GM23248 (cell line): ENCODE measurements at regions not wholly inside any gene's neighbourhood (a gene's known extent, or its start where the extent isn't known, plus 50 kb on each side); places are given as distances from the start of the nearest gene placed in this dataset.

ENCODE experiments used
- DNase-seq: peaks from one replicate; pipeline ENCODE4 v3.0.0-alpha.2; 2015
- H2AFZ ChIP-seq: fragments of 200-600 bp; sonication (generic); 2 replicates; pipeline ENCODE4 v1.6.1; 2016; ENCODE audit warnings: antibody characterized with exemption
- H3F3A ChIP-seq: fragments of 200-600 bp; sonication (generic); 2 replicates; pipeline ENCODE4 v1.6.1; 2016; ENCODE audit warnings: mild to moderate bottlenecking, antibody characterized with exemption, mixed run types; ENCODE audit not compliant: insufficient read depth
- H3K27ac ChIP-seq: fragments of 200-600 bp; sonication (generic); 2 replicates; pipeline ENCODE4 v1.5.1; 2016; ENCODE audit warnings: mild to moderate bottlenecking
- H3K27me3 ChIP-seq: fragments of 200-600 bp; sonication (generic); replicated peaks from 2 replicates; pipeline ENCODE4 v1.6.1; 2016; ENCODE audit warnings: mild to moderate bottlenecking; ENCODE audit not compliant: insufficient read depth
- H3K36me3 ChIP-seq: fragments of 200-600 bp; sonication (generic); 2 replicates; pipeline ENCODE4 v1.6.1; 2016; ENCODE audit warnings: low read depth, mild to moderate bottlenecking
- H3K4me1 ChIP-seq: fragments of 200-600 bp; sonication (generic); 2 replicates; pipeline ENCODE4 v1.6.1; 2016; ENCODE audit warnings: mild to moderate bottlenecking; ENCODE audit not compliant: insufficient read depth
- H3K4me2 ChIP-seq: fragments of 200-600 bp; sonication (generic); one replicate; pipeline ENCODE4 v1.6.1; 2016; ENCODE audit warnings: mild to moderate bottlenecking; ENCODE audit not compliant: unreplicated experiment
- H3K4me3 ChIP-seq: fragments of 200-600 bp; sonication (generic); 2 replicates; pipeline ENCODE4 v1.5.1; 2016; ENCODE audit warnings: mild to moderate bottlenecking
- H3K79me2 ChIP-seq: fragments of 200-600 bp; sonication (generic); 2 replicates; pipeline ENCODE4 v1.6.1; 2016; ENCODE audit warnings: mild to moderate bottlenecking; ENCODE audit not compliant: insufficient read depth
- H3K9ac ChIP-seq: fragments of 200-600 bp; sonication (generic); 2 replicates; pipeline ENCODE4 v1.6.1; 2016; ENCODE audit warnings: mild to moderate bottlenecking
- H3K9me2 ChIP-seq: fragments of 200-600 bp; sonication (generic); 2 replicates; pipeline ENCODE4 v1.6.1; 2016; ENCODE audit warnings: mixed run types, mild to moderate bottlenecking, moderate library complexity; ENCODE audit not compliant: insufficient read depth
- H3K9me3 ChIP-seq: fragments of 200-600 bp; sonication (generic); one replicate; pipeline ENCODE4 v1.6.1; 2017; ENCODE audit warnings: low read depth
- H4K20me1 ChIP-seq: fragments of 200-600 bp; sonication (generic); 2 replicates; pipeline ENCODE4 v1.6.0; 2016; ENCODE audit not compliant: insufficient read depth
- EZH2 ChIP-seq: fragments of 200-600 bp; sonication (generic); IDR thresholded peaks from 2 replicates; pipeline ENCODE4 v1.6.1; 2018; ENCODE audit warnings: antibody characterized with exemption, mild to moderate bottlenecking; ENCODE audit not compliant: insufficient read depth, poor library complexity, severe bottlenecking
- EZH2phosphoT487 ChIP-seq: fragments of 200-600 bp; sonication (generic); IDR thresholded peaks from 2 replicates; pipeline ENCODE4 v1.6.1; 2018; ENCODE audit warnings: antibody characterized with exemption, moderate library complexity, mild to moderate bottlenecking, low read depth; ENCODE audit not compliant: insufficient read depth
- WGBS, 2 experiments: methylation state at CpG; one replicate each; pipeline ENCODE4 v1.1.6; 2015 to 2017; ENCODE audit warnings: low lambda C conversion rate in 2 of 2, low coverage in 1 of 2; ENCODE audit errors: missing lambda C conversion rate in 2 of 2; 5-methylcytosine and 5-hydroxymethylcytosine counted together
- in situ Hi-C: fragments of 300-500 bp; cut with MboI; formaldehyde crosslinking; loops from 2 replicates; pipeline ENCODE4 v1.15.0; 2020

GRCh38 chr5:82760856-82761255 is 316.3 kb downstream of the TMEM167A start:
- H3F3A ChIP-seq, result no peaks in the 10 kb centered on the region
- no peaks in the 10 kb centered on the region for H3K4me1 ChIP-seq
- H3K27ac ChIP-seq, result no peak overlapping the region
- no peaks in the 10 kb centered on the region for H3K9me3 ChIP-seq
- H3K4me2 ChIP-seq, result no peak overlapping the region
- no peaks in the 10 kb centered on the region for H3K79me2 ChIP-seq
- TF ChIP-seq EZH2phosphoT487 (no peak), EZH2 (no peak)
- in situ Hi-C loops, result no loop called here
- H3K27me3 ChIP-seq, result no peaks in the 10 kb centered on the region; the same call in 1 of the 2 replicates
- H3K9me2 ChIP-seq, result no peaks in the 10 kb centered on the region
- no peak overlapping the region for H2AFZ ChIP-seq
- H3K36me3 ChIP-seq, result no peaks in the 10 kb centered on the region
- WGBS, 2 experiments, result 60 to 61% methylated on average over 10 of the region's 10 CpGs
- no peak overlapping the region for H3K4me3 ChIP-seq
- H3K9ac ChIP-seq, result no peak overlapping the region
- DNase-seq, result no peak
- H4K20me1 ChIP-seq, result no peaks in the 10 kb centered on the region

GRCh38 chr5:82758881-82759280 is 318.3 kb downstream of the TMEM167A start:
- 37 to 47% methylated on average over 3 of the region's 3 CpGs for WGBS, 2 experiments
- Histone ChIP-seq H3K4me3 (no peak overlapping the region), H4K20me1 (no peaks in the 10 kb centered on the region), H3K36me3 (no peaks in the 10 kb centered on the region), H3K9ac (no peak overlapping the region), H3K9me2 (no peaks in the 10 kb centered on the region), H3K4me1 (no peaks in the 10 kb centered on the region), H3K27ac (no peak overlapping the region), H3K79me2 (no peaks in the 10 kb centered on the region), H2AFZ (no peak overlapping the region), H3F3A (no peaks in the 10 kb centered on the region), H3K9me3 (no peaks in the 10 kb centered on the region), H3K27me3 (no peaks in the 10 kb centered on the region; the same call in 1 of the 2 replicates), H3K4me2 (no peak overlapping the region)
- TF ChIP-seq EZH2, result no peak
- no peak for TF ChIP-seq EZH2phosphoT487
- in situ Hi-C loops, result no loop called here
- DNase-seq, result no peak

- TF ChIP-seq EZH2 (no peak), EZH2phosphoT487 (no peak)
- no peak for DNase-seq
- Histone ChIP-seq H3K36me3 (no peaks in the 10 kb centered on the region), H3K27me3 (no peaks in the 10 kb centered on the region; the same call in 1 of the 2 replicates), H3K4me1 (no peaks in the 10 kb centered on the region), H3K4me3 (no peak overlapping the region), H4K20me1 (no peaks in the 10 kb centered on the region), H3K9me2 (no peaks in the 10 kb centered on the region), H3F3A (no peaks in the 10 kb centered on the region), H3K9ac (no peak overlapping the region), H3K4me2 (no peak overlapping the region), H3K79me2 (no peaks in the 10 kb centered on the region), H2AFZ (no peak overlapping the region), H3K27ac (no peak overlapping the region), H3K9me3 (no peaks in the 10 kb centered on the region)
- in situ Hi-C loops, result no loop called here
- WGBS, 2 experiments, result 58 to 61% methylated on average over 3 of the region's 3 CpGs
These were observed 322.4 kb downstream of the TMEM167A start for GRCh38 chr5:82754759-82755158.

GRCh38 chr5:82754036-82754746 is 323.0 kb downstream of the TMEM167A start:
- Histone ChIP-seq H4K20me1 (no peaks in the 10 kb centered on the region), H3K9me3 (no peaks in the 10 kb centered on the region), H3K27me3 (no peaks in the 10 kb centered on the region; the same call in 1 of the 2 replicates), H2AFZ (no peak overlapping the region), H3F3A (no peaks in the 10 kb centered on the region), H3K27ac (no peak overlapping the region), H3K4me3 (no peak overlapping the region), H3K9me2 (no peaks in the 10 kb centered on the region), H3K9ac (no peak overlapping the region), H3K4me2 (no peak overlapping the region), H3K4me1 (no peaks in the 10 kb centered on the region), H3K36me3 (no peaks in the 10 kb centered on the region), H3K79me2 (no peaks in the 10 kb centered on the region)
- WGBS, 2 experiments, result 26 to 29% methylated on average over 3 of the region's 3 CpGs
- no peak for DNase-seq
- in situ Hi-C loops, result no loop called here
- TF ChIP-seq EZH2, result no peak
- TF ChIP-seq EZH2phosphoT487, result no peak

GRCh38 chr5:82753374-82753773 is 323.8 kb downstream of the TMEM167A start:
- Histone ChIP-seq H3K4me2 (no peak overlapping the region), H3K9ac (no peak overlapping the region), H3K36me3 (no peaks in the 10 kb centered on the region), H2AFZ (no peak overlapping the region), H3K27ac (no peak overlapping the region), H3K27me3 (no peaks in the 10 kb centered on the region; the same call in 1 of the 2 replicates), H3K4me3 (no peak overlapping the region), H3K4me1 (no peaks in the 10 kb centered on the region), H3K9me3 (no peaks in the 10 kb centered on the region), H3F3A (no peaks in the 10 kb centered on the region), H4K20me1 (no peaks in the 10 kb centered on the region), H3K79me2 (no peaks in the 10 kb centered on the region), H3K9me2 (no peaks in the 10 kb centered on the region)
- no peak for TF ChIP-seq EZH2phosphoT487
- TF ChIP-seq EZH2, result no peak
- WGBS, 2 experiments, result 54 to 56% methylated on average over 1 of the region's 1 CpG
- no peak for DNase-seq
- in situ Hi-C loops, result no loop called here
